HL-60 (cell line): ENCODE measurements at regions not wholly inside any gene's neighbourhood (a gene's known extent, or its start where the extent isn't known, plus 50 kb on each side); places are given as distances from the start of the nearest gene placed in this dataset.

ENCODE experiments used
- GABPA ChIP-seq: IDR thresholded peaks from 2 replicates; pipeline ENCODE4 v1.6.1; 2012; ENCODE audit warnings: low read depth
- POLR2AphosphoS5 ChIP-seq: IDR thresholded peaks from 2 replicates; pipeline ENCODE4 v1.6.1; 2012; ENCODE audit warnings: low read depth
- SPI1 ChIP-seq: IDR thresholded peaks from 2 replicates; pipeline ENCODE4 v1.6.1; 2012; ENCODE audit warnings: low read depth, mild to moderate bottlenecking, borderline replicate concordance
- TF ChIP-seq, protein P1 (sequence below): IDR thresholded peaks from one replicate; pipeline ENCODE4 v1.5.1; 2011; ENCODE audit warnings: low read length, control low read depth, inconsistent platforms; ENCODE audit not compliant: insufficient read depth

GRCh38 chr17:83145358-83145738 lies 65.9 kb downstream of the METRNL start:
- TF ChIP-seq, protein P1, sequence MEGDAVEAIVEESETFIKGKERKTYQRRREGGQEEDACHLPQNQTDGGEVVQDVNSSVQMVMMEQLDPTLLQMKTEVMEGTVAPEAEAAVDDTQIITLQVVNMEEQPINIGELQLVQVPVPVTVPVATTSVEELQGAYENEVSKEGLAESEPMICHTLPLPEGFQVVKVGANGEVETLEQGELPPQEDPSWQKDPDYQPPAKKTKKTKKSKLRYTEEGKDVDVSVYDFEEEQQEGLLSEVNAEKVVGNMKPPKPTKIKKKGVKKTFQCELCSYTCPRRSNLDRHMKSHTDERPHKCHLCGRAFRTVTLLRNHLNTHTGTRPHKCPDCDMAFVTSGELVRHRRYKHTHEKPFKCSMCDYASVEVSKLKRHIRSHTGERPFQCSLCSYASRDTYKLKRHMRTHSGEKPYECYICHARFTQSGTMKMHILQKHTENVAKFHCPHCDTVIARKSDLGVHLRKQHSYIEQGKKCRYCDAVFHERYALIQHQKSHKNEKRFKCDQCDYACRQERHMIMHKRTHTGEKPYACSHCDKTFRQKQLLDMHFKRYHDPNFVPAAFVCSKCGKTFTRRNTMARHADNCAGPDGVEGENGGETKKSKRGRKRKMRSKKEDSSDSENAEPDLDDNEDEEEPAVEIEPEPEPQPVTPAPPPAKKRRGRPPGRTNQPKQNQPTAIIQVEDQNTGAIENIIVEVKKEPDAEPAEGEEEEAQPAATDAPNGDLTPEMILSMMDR = no peak
- no peak for TF ChIP-seq POLR2AphosphoS5
- TF ChIP-seq GABPA = no peak
- TF ChIP-seq SPI1 = no peak
